GM13977 (cell line): ENCODE measurements at regions not wholly inside any gene's neighbourhood (a gene's known extent, or its start where the extent isn't known, plus 50 kb on each side); places are given as distances from the start of the nearest gene placed in this dataset.

Experiments
- DNase-seq: peaks from one replicate; pipeline ENCODE4 v3.0.0; 2012; ENCODE audit warnings: low spot score
- CTCF ChIP-seq: IDR thresholded peaks from 2 replicates; pipeline ENCODE4 v1.5.1; 2012; ENCODE audit warnings: mild to moderate bottlenecking, control low read depth; ENCODE audit not compliant: insufficient read depth; ENCODE audit errors: extremely low read depth, missing control alignments
- in situ Hi-C: fragments of 300-500 bp; cut with MboI; formaldehyde crosslinking; loops from one replicate; pipeline ENCODE4 v1.12.0; 2022; ENCODE audit warnings: low sequenced_read_pairs, low pct_unique_long_range_greater_than_20kb, mixed read lengths, inconsistent platforms; ENCODE audit not compliant: unreplicated experiment

- in situ Hi-C loops = no loop called here
- DNase-seq = no peak
- TF ChIP-seq CTCF = no peak
These were observed 58.7 kb upstream of the PMEPA1 start for GRCh38 chr20:57768519-57768918.

- in situ Hi-C loops = no loop called here
- DNase-seq = no peak
- TF ChIP-seq CTCF = no peak
These were observed 57.6 kb upstream of the PMEPA1 start for GRCh38 chr20:57767441-57767840.

- in situ Hi-C loops = no loop called here
- DNase-seq = no peak
- no peak for TF ChIP-seq CTCF
These were observed 53.4 kb upstream of the PMEPA1 start for GRCh38 chr20:57763235-57763595.

- in situ Hi-C loops = no loop called here
- TF ChIP-seq CTCF = no peak
These were observed 52.9 kb upstream of the PMEPA1 start for GRCh38 chr20:57762531-57763234.

GRCh38 chr20:57761413-57761734 lies 51.6 kb upstream of the PMEPA1 start:
- in situ Hi-C loops = no loop called here
- TF ChIP-seq CTCF = no peak
- DNase-seq = no peak

More at GRCh38 chr20:57762531-57763234, 52.9 kb upstream of the PMEPA1 start:
- DNase-seq = no peak

- in situ Hi-C loops = no loop called here
- no peak for DNase-seq
- no peak for TF ChIP-seq CTCF
These were observed 51.0 kb upstream of the PMEPA1 start for GRCh38 chr20:57760698-57761412.

- in situ Hi-C loops = no loop called here
- no peak for TF ChIP-seq CTCF
- DNase-seq = no peak
These were observed 49.9 kb upstream of the PMEPA1 start for GRCh38 chr20:57759724-57760123.
